SU-DHL-6 (cell line): ENCODE measurements at regions not wholly inside any gene's neighbourhood (a gene's known extent, or its start where the extent isn't known, plus 50 kb on each side); places are given as distances from the start of the nearest gene placed in this dataset.

Experiments used
- H2AFZ ChIP-seq: fragments of 200-600 bp; sonication (generic); 2 replicates; pipeline ENCODE4 v1.6.1; 2014; ENCODE audit warnings: low read depth, mild to moderate bottlenecking, moderate library complexity, mixed read lengths, antibody characterized with exemption, low read length; ENCODE audit not compliant: severe bottlenecking
- H3F3A ChIP-seq: fragments of 200-600 bp; shearing (Covaris generic); 2 replicates; pipeline ENCODE4 v1.6.0; 2016; ENCODE audit warnings: antibody characterized with exemption, mild to moderate bottlenecking; ENCODE audit not compliant: insufficient read depth
- H3K27ac ChIP-seq: fragments of 200-600 bp; sonication (generic); 2 replicates; pipeline ENCODE4 v1.5.1; 2016; ENCODE audit warnings: low read depth, mild to moderate bottlenecking, low read length, moderate library complexity, mixed read lengths
- H3K27me3 ChIP-seq: fragments of 200-600 bp; sonication (generic), shearing (Covaris generic); 2 replicates; pipeline ENCODE4 v1.6.0; 2014; ENCODE audit warnings: mild to moderate bottlenecking, low read length
- H3K36me3 ChIP-seq: fragments of 200-600 bp; sonication (generic); 2 replicates; pipeline ENCODE4 v1.6.1; 2014; ENCODE audit warnings: mild to moderate bottlenecking, low read length, mixed read lengths
- H3K4me2 ChIP-seq: fragments of 300-600, 200-600 bp; shearing (Covaris generic), sonication (generic); 2 replicates; pipeline ENCODE4 v1.6.0; 2014; ENCODE audit warnings: low read length, low read depth, mild to moderate bottlenecking; ENCODE audit not compliant: poor library complexity, severe bottlenecking
- H3K4me3 ChIP-seq: fragments of 200-600 bp; sonication (generic); 2 replicates; pipeline ENCODE4 v1.5.1; 2014; ENCODE audit warnings: antibody characterized with exemption, low read length, mild to moderate bottlenecking, mixed read lengths; ENCODE audit not compliant: insufficient read depth, poor library complexity, severe bottlenecking
- H3K79me2 ChIP-seq: fragments of 200-600 bp; sonication (generic); 2 replicates; pipeline ENCODE4 v1.6.1; 2014; ENCODE audit warnings: mild to moderate bottlenecking, low read length, moderate library complexity; ENCODE audit not compliant: insufficient read depth
- H3K9ac ChIP-seq: fragments of 200-600 bp; sonication (generic); 2 replicates; pipeline ENCODE4 v1.7.0; 2014; ENCODE audit warnings: mild to moderate bottlenecking, low read length
- H3K9me2 ChIP-seq: fragments of 200-600 bp; sonication (generic); replicated peaks from 2 replicates; pipeline ENCODE4 v1.6.1; 2014; ENCODE audit warnings: low read length; ENCODE audit not compliant: insufficient read depth
- H3K9me3 ChIP-seq: fragments of 200-600 bp; sonication (generic); 2 replicates; pipeline ENCODE4 v1.6.1; 2014; ENCODE audit warnings: low read length, mixed read lengths; ENCODE audit not compliant: insufficient read depth
- H4K20me1 ChIP-seq: fragments of 200-600 bp; sonication (generic); 2 replicates; pipeline ENCODE4 v1.6.1; 2014; ENCODE audit warnings: low read depth, mild to moderate bottlenecking, antibody characterized with exemption, low read length, moderate library complexity, mixed read lengths
- CTCF ChIP-seq: fragments of 200-600 bp; sonication (generic); IDR thresholded peaks from one replicate; pipeline ENCODE4 v1.5.1; 2017; ENCODE audit warnings: antibody characterized with exemption, mild to moderate bottlenecking, low read length, moderate library complexity; ENCODE audit not compliant: insufficient read depth, poor library complexity, severe bottlenecking
- EZH2phosphoT487 ChIP-seq: fragments of 200-600 bp; sonication (generic), shearing (Covaris generic); conservative IDR thresholded peaks from 2 replicates; pipeline ENCODE4 v1.6.1; 2018; ENCODE audit warnings: mild to moderate bottlenecking, antibody characterized with exemption, low read length, moderate library complexity, mixed read lengths

- TF ChIP-seq EZH2phosphoT487 (no peak), CTCF (no peak)
- Histone ChIP-seq H3K9me3 (no peaks in the 10 kb centered on the region), H3K27ac (no peak overlapping the region), H4K20me1 (no peaks in the 10 kb centered on the region), H3K79me2 (no peaks in the 10 kb centered on the region), H3F3A (no peaks in the 10 kb centered on the region), H3K9ac (no peak overlapping the region), H3K9me2 (no peaks in the 10 kb centered on the region), H2AFZ (no peak overlapping the region), H3K36me3 (no peaks in the 10 kb centered on the region), H3K4me3 (no peak overlapping the region), H3K27me3 (no peaks in the 10 kb centered on the region), H3K4me2 (no peak overlapping the region)
Observed at GRCh38 chr4:125728568-125728967, 413.8 kb downstream of the FAT4 start.

- H3K9me2 ChIP-seq = no peaks in the 10 kb centered on the region
- no peaks in the 10 kb centered on the region for H3K27me3 ChIP-seq
- H4K20me1 ChIP-seq = no peaks in the 10 kb centered on the region
- H3K9me3 ChIP-seq = no peaks in the 10 kb centered on the region
- no peaks in the 10 kb centered on the region for H3K36me3 ChIP-seq
- TF ChIP-seq CTCF (no peak), EZH2phosphoT487 (no peak)
- H3K9ac ChIP-seq = no peak overlapping the region
- no peak overlapping the region for H2AFZ ChIP-seq
- H3F3A ChIP-seq = no peaks in the 10 kb centered on the region
- H3K4me2 ChIP-seq = no peak overlapping the region
- H3K27ac ChIP-seq = no peak overlapping the region
- no peak overlapping the region for H3K4me3 ChIP-seq
- H3K79me2 ChIP-seq = no peaks in the 10 kb centered on the region
Observed at GRCh38 chr4:125729171-125729570, 414.4 kb downstream of the FAT4 start.

GRCh38 chr4:125732632-125733031 is 417.9 kb downstream of the FAT4 start:
- H3K27ac ChIP-seq = no peak overlapping the region
- no peak for TF ChIP-seq CTCF
- no peak for TF ChIP-seq EZH2phosphoT487
- no peaks in the 10 kb centered on the region for H3K9me3 ChIP-seq
- no peaks in the 10 kb centered on the region for H3K36me3 ChIP-seq
- H3K79me2 ChIP-seq = no peaks in the 10 kb centered on the region
- H3K4me2 ChIP-seq = no peak overlapping the region
- H3F3A ChIP-seq = no peaks in the 10 kb centered on the region
- no peak overlapping the region for H3K4me3 ChIP-seq
- H3K9me2 ChIP-seq = no peaks in the 10 kb centered on the region
- H4K20me1 ChIP-seq = no peaks in the 10 kb centered on the region
- no peak overlapping the region for H2AFZ ChIP-seq
- H3K9ac ChIP-seq = no peak overlapping the region
- H3K27me3 ChIP-seq = no peaks in the 10 kb centered on the region
